H9 (cell line): ENCODE measurements at regions not wholly inside any gene's neighbourhood (a gene's known extent, or its start where the extent isn't known, plus 50 kb on each side); places are given as distances from the start of the nearest gene placed in this dataset.

Source experiments
- DNase-seq: peaks from one replicate; pipeline ENCODE4 v3.0.0-alpha.2; 2017
- H2AFZ ChIP-seq: one replicate; pipeline ENCODE4 v1.6.1; 2013; ENCODE audit warnings: mild to moderate bottlenecking, low read length, control low read depth, moderate library complexity
- H2AK5ac ChIP-seq: 2 replicates; pipeline ENCODE4 v1.6.1; 2013; ENCODE audit warnings: low read length, control low read depth, mixed read lengths; ENCODE audit not compliant: insufficient read length
- H2BK120ac ChIP-seq: one replicate; pipeline ENCODE4 v1.6.1; 2013; ENCODE audit warnings: low read depth, mild to moderate bottlenecking, low read length, control low read depth, inconsistent platforms; ENCODE audit not compliant: poor library complexity, severe bottlenecking
- H2BK12ac ChIP-seq: 2 replicates; pipeline ENCODE4 v1.6.1; 2013; ENCODE audit warnings: low read length, control low read depth, mixed read lengths, low read depth; ENCODE audit not compliant: insufficient read length
- H2BK15ac ChIP-seq: 2 replicates; pipeline ENCODE4 v1.6.1; 2013; ENCODE audit warnings: low read depth, low read length, control low read depth
- H2BK20ac ChIP-seq: one replicate; pipeline ENCODE4 v1.6.1; 2013; ENCODE audit warnings: low read depth, mild to moderate bottlenecking, low read length, control low read depth, inconsistent platforms; ENCODE audit not compliant: poor library complexity, severe bottlenecking
- H2BK5ac ChIP-seq: 2 replicates; pipeline ENCODE4 v1.6.1; 2013; ENCODE audit warnings: low read length, control low read depth, mixed read lengths; ENCODE audit not compliant: insufficient read length
- H3K14ac ChIP-seq: 2 replicates; pipeline ENCODE4 v1.6.1; 2013; ENCODE audit warnings: low read length, control low read depth; ENCODE audit not compliant: insufficient read depth
- H3K18ac ChIP-seq: 2 replicates; pipeline ENCODE4 v1.6.1; 2013; ENCODE audit warnings: low read depth, mild to moderate bottlenecking, mixed read lengths, low read length, control low read depth; ENCODE audit not compliant: insufficient read length
- H3K23ac ChIP-seq: 2 replicates; pipeline ENCODE4 v1.6.1; 2013; ENCODE audit warnings: low read length, control low read depth, mixed read lengths, low read depth; ENCODE audit not compliant: insufficient read length
- H3K23me2 ChIP-seq: 2 replicates; pipeline ENCODE4 v1.6.1; 2013; ENCODE audit warnings: low read depth, mild to moderate bottlenecking, mixed read lengths, low read length, control low read depth; ENCODE audit not compliant: insufficient read length, poor library complexity, severe bottlenecking
- H3K27ac ChIP-seq: 2 replicates; pipeline ENCODE4 v1.5.1; 2013; ENCODE audit warnings: low read length, control low read depth, mixed read lengths, low read depth; ENCODE audit not compliant: insufficient read length
- H3K27me3 ChIP-seq: 2 replicates; pipeline ENCODE4 v1.6.1; 2013; ENCODE audit warnings: low read length, control low read depth, inconsistent platforms; ENCODE audit not compliant: insufficient read depth
- H3K4ac ChIP-seq: 2 replicates; pipeline ENCODE4 v1.6.1; 2013; ENCODE audit warnings: low read depth, mild to moderate bottlenecking, control low read depth, inconsistent platforms, low read length, moderate library complexity
- H3K4me1 ChIP-seq: 2 replicates; pipeline ENCODE4 v1.6.1; 2013; ENCODE audit warnings: low read length, control low read depth, inconsistent platforms; ENCODE audit not compliant: insufficient read depth
- H3K4me2 ChIP-seq: 2 replicates; pipeline ENCODE4 v1.6.1; 2013; ENCODE audit warnings: low read length, control low read depth, mixed read lengths; ENCODE audit not compliant: insufficient read length, insufficient read depth
- H3K56ac ChIP-seq: 2 replicates; pipeline ENCODE4 v1.6.1; 2013; ENCODE audit warnings: low read depth, mild to moderate bottlenecking, mixed read lengths, low read length, control low read depth; ENCODE audit not compliant: insufficient read length
- H3K79me1 ChIP-seq: 2 replicates; pipeline ENCODE4 v1.6.1; 2013; ENCODE audit warnings: low read depth, mild to moderate bottlenecking, moderate library complexity, low read length, control low read depth, inconsistent platforms; ENCODE audit not compliant: insufficient read depth, poor library complexity, severe bottlenecking
- H3K79me2 ChIP-seq: 2 replicates; pipeline ENCODE4 v1.6.1; 2013; ENCODE audit warnings: low read length, control low read depth, inconsistent platforms; ENCODE audit not compliant: insufficient read depth
- H3K9ac ChIP-seq: 2 replicates; pipeline ENCODE4 v1.6.1; 2013; ENCODE audit warnings: low read length, control low read depth, mixed read lengths; ENCODE audit not compliant: insufficient read length; ENCODE audit errors: extremely low read depth
- H3K9me3 ChIP-seq: one replicate; pipeline ENCODE4 v1.6.1; 2013; ENCODE audit warnings: low read depth, low read length, inconsistent platforms; ENCODE audit not compliant: control insufficient read depth
- H3T11ph ChIP-seq: one replicate; pipeline ENCODE4 v1.6.1; 2013; ENCODE audit warnings: mild to moderate bottlenecking, low read length, control low read depth, inconsistent platforms
- H4K20me1 ChIP-seq: one replicate; pipeline ENCODE4 v1.6.1; 2013; ENCODE audit not compliant: control insufficient read depth, insufficient read length, insufficient read depth
- H4K5ac ChIP-seq: 2 replicates; pipeline ENCODE4 v1.6.1; 2013; ENCODE audit warnings: low read depth, mild to moderate bottlenecking, mixed read lengths, low read length, control low read depth; ENCODE audit not compliant: insufficient read length
- H4K8ac ChIP-seq: replicated peaks from 2 replicates; pipeline ENCODE4 v1.6.1; 2013; ENCODE audit warnings: low read length, control low read depth, mixed read lengths, low read depth; ENCODE audit not compliant: insufficient read length
- H4K91ac ChIP-seq: 2 replicates; pipeline ENCODE4 v1.6.1; 2013; ENCODE audit warnings: low read depth, mild to moderate bottlenecking, moderate library complexity, mixed read lengths, low read length, control low read depth; ENCODE audit not compliant: insufficient read length
- H3K27ac Mint-ChIP-seq, 3 experiments: 2 replicates in 2 of 3; 3 replicates in 1 of 3; pipeline ENCODE4 v1.8.0; 2020 to 2021; ENCODE audit warnings: mixed read lengths in 3 of 3, mild to moderate bottlenecking in 1 of 3, moderate library complexity in 1 of 3
- H3K27me3 Mint-ChIP-seq: 2 replicates; pipeline ENCODE4 v1.8.0; 2021; ENCODE audit warnings: low read depth, mild to moderate bottlenecking, moderate library complexity, mixed read lengths
- H3K36me3 Mint-ChIP-seq, 3 experiments: 2 replicates in 2 of 3; 3 replicates in 1 of 3; pipeline ENCODE4 v1.8.0; 2020 to 2021; ENCODE audit warnings: low read depth in 3 of 3, mixed read lengths in 3 of 3; ENCODE audit not compliant: insufficient read depth in 1 of 3
- H3K4me1 Mint-ChIP-seq, 2 experiments: 2 replicates each; pipeline ENCODE4 v1.8.0; 2020; ENCODE audit warnings: mixed read lengths in 2 of 2
- H3K4me3 Mint-ChIP-seq, 2 experiments: 2 replicates in 1 of 2; 3 replicates in 1 of 2; pipeline ENCODE4 v1.8.0; 2020 to 2021; ENCODE audit warnings: mild to moderate bottlenecking in 2 of 2, mixed read lengths in 2 of 2, moderate library complexity in 1 of 2
- H3K9me3 Mint-ChIP-seq, 2 experiments: 2 replicates in 1 of 2; 3 replicates in 1 of 2; pipeline ENCODE4 v1.8.0; 2020; ENCODE audit warnings: mild to moderate bottlenecking in 2 of 2, mixed read lengths in 2 of 2, moderate library complexity in 1 of 2
- WGBS: extraction: QIAGEN DNeasy Blood & Tissue Kit; methylation state at CpG from one replicate; pipeline ENCODE4 v1.1.7; 2013; ENCODE audit warnings: missing lambda C conversion rate, low lambda C conversion rate, mixed read lengths; ENCODE audit not compliant: insufficient read length; ENCODE audit errors: extremely low coverage; 5-methylcytosine and 5-hydroxymethylcytosine counted together
- TF ChIP-seq, protein P1 (sequence below): fragments of 200-600 bp; sonication (generic); conservative IDR thresholded peaks from 3 replicates; pipeline ENCODE4 v1.8.0; 2021; ENCODE audit warnings: antibody characterized with exemption, mild to moderate bottlenecking

DNA sequence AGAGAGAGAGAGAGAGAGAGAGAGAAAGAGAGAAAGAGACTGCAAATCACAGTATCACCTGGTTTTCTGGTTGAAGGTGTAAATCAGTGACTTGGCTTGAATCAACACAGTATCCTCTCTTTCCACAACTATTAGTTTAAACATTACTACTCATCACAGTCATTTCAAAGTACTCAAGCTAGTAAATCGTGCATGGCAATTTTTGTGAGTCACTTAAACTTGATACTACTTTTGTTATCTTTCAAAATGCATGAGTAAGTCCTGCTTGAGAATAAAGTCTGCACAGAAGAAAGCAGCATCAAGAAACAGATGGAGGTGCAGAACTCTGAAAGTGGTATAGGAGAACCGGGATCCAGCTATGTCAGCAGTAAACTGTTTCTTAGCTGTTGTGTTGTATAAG is 535.4 kb downstream of the CDH8 start:
- TF ChIP-seq, protein P1, sequence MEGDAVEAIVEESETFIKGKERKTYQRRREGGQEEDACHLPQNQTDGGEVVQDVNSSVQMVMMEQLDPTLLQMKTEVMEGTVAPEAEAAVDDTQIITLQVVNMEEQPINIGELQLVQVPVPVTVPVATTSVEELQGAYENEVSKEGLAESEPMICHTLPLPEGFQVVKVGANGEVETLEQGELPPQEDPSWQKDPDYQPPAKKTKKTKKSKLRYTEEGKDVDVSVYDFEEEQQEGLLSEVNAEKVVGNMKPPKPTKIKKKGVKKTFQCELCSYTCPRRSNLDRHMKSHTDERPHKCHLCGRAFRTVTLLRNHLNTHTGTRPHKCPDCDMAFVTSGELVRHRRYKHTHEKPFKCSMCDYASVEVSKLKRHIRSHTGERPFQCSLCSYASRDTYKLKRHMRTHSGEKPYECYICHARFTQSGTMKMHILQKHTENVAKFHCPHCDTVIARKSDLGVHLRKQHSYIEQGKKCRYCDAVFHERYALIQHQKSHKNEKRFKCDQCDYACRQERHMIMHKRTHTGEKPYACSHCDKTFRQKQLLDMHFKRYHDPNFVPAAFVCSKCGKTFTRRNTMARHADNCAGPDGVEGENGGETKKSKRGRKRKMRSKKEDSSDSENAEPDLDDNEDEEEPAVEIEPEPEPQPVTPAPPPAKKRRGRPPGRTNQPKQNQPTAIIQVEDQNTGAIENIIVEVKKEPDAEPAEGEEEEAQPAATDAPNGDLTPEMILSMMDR, result no peak
- Histone ChIP-seq H3K9ac (no peak overlapping the region), H3K4me2 (no peak overlapping the region), H4K8ac (no peak overlapping the region), H2BK20ac (no peak overlapping the region), H2BK120ac (no peak overlapping the region), H2BK15ac (no peak overlapping the region), H4K5ac (no peak overlapping the region), H3K27me3 (no peaks in the 10 kb centered on the region), H3K56ac (no peak overlapping the region), H3K23ac (no peak overlapping the region), H2AFZ (no peak overlapping the region), H3K18ac (no peak overlapping the region), H4K20me1 (no peaks in the 10 kb centered on the region), H3K23me2 (no peaks in the 10 kb centered on the region), H2BK5ac (no peak overlapping the region), H4K91ac (no peak overlapping the region), H3K4me1 (no peaks in the 10 kb centered on the region), H3K79me2 (no peaks in the 10 kb centered on the region), H3T11ph (no peak overlapping the region), H3K79me1 (no peaks in the 10 kb centered on the region), H3K4ac (no peak overlapping the region), H2BK12ac (no peak overlapping the region), H2AK5ac (no peak overlapping the region), H3K9me3 (no peaks in the 10 kb centered on the region), H3K14ac (no peak overlapping the region), H3K27ac (no peak overlapping the region)
- DNase-seq, result no peak
- Mint-ChIP-seq H3K4me3 (no peak overlapping the region), H3K27me3 (no peaks in the 10 kb centered on the region), H3K9me3 (no peaks in the 10 kb centered on the region), H3K27ac (no peak overlapping the region), H3K4me1 (peaks cover under 1 to 5% of the 10 kb centered on the region in 2 experiments; a peak in 3 of 4 replicates), H3K36me3 (no peaks in the 10 kb centered on the region)
- WGBS, result no CpG with 5 or more reads among the region's 2 CpGs
